DND-41 (cell line): ENCODE measurements at regions not wholly inside any gene's neighbourhood (a gene's known extent, or its start where the extent isn't known, plus 50 kb on each side); places are given as distances from the start of the nearest gene placed in this dataset.

Source experiments
- ATAC-seq: fragments of 200-7000 bp; cut with Tn5 transposase; 3 replicates; pipeline ENCODE4 v1.9.1; 2021; ENCODE audit warnings: low read depth; ENCODE audit not compliant: insufficient read depth
- DNase-seq: peaks from one replicate; pipeline ENCODE4 v3.0.0-alpha.2; 2020
- H2AFZ ChIP-seq: 2 replicates; pipeline ENCODE4 v1.6.0; 2012; ENCODE audit warnings: low read depth, low read length
- H3K27ac ChIP-seq: 2 replicates; pipeline ENCODE4 v1.5.1; 2012; ENCODE audit warnings: low read length, inconsistent platforms
- H3K27me3 ChIP-seq: fragments of 200-600 bp; sonication (generic); 2 replicates; pipeline ENCODE4 v1.6.0; 2012; ENCODE audit warnings: low read length, mild to moderate bottlenecking, inconsistent platforms; ENCODE audit not compliant: insufficient read depth, poor library complexity
- H3K36me3 ChIP-seq: 2 replicates; pipeline ENCODE4 v1.5.1; 2012; ENCODE audit warnings: low read length, inconsistent platforms; ENCODE audit not compliant: insufficient read depth
- H3K4me1 ChIP-seq: 2 replicates; pipeline ENCODE4 v1.5.1; 2012; ENCODE audit warnings: mild to moderate bottlenecking, low read length; ENCODE audit not compliant: insufficient read depth
- H3K4me2 ChIP-seq: 2 replicates; pipeline ENCODE4 v1.6.0; 2012; ENCODE audit warnings: mild to moderate bottlenecking, moderate library complexity, low read length, inconsistent platforms; ENCODE audit not compliant: insufficient read depth
- H3K4me3 ChIP-seq, 2 experiments: fragments of 200-600 bp in 1 of 2; shearing (Covaris generic) in 1 of 2; 2 replicates each; pipeline ENCODE4 v1.5.1; 2012 to 2016; ENCODE audit warnings: inconsistent platforms in 2 of 2, low read length in 2 of 2, mild to moderate bottlenecking in 2 of 2, low read depth in 1 of 2, moderate library complexity in 1 of 2
- H3K79me2 ChIP-seq: 2 replicates; pipeline ENCODE4 v1.6.0; 2012; ENCODE audit warnings: low read length, inconsistent platforms; ENCODE audit not compliant: insufficient read depth
- H3K9ac ChIP-seq: 2 replicates; pipeline ENCODE4 v1.6.0; 2012; ENCODE audit warnings: low read depth, mild to moderate bottlenecking, inconsistent platforms, low read length, moderate library complexity
- H3K9me3 ChIP-seq: 2 replicates; pipeline ENCODE4 v1.5.1; 2012; ENCODE audit warnings: low read length, moderate library complexity, mild to moderate bottlenecking, inconsistent platforms; ENCODE audit not compliant: insufficient read depth, severe bottlenecking
- H4K20me1 ChIP-seq: 2 replicates; pipeline ENCODE4 v1.6.0; 2012; ENCODE audit warnings: low read length; ENCODE audit not compliant: insufficient read depth
- CTCF ChIP-seq: IDR thresholded peaks from 2 replicates; pipeline ENCODE4 v1.5.1; 2012; ENCODE audit warnings: borderline replicate concordance, low read length, moderate library complexity, mild to moderate bottlenecking; ENCODE audit not compliant: poor library complexity, severe bottlenecking; ENCODE audit errors: extremely low read depth
- EZH2 ChIP-seq: IDR thresholded peaks from 3 replicates; pipeline ENCODE4 v1.6.1; 2012; ENCODE audit warnings: borderline replicate concordance, low read depth, mild to moderate bottlenecking, moderate library complexity, low read length, inconsistent platforms; ENCODE audit not compliant: severe bottlenecking

- no peak overlapping the region for H3K9ac ChIP-seq
- ATAC-seq (no peak), DNase-seq (no peak)
- H3K4me2 ChIP-seq = no peak overlapping the region
- no peaks in the 10 kb centered on the region for H3K36me3 ChIP-seq
- no peaks in the 10 kb centered on the region for H3K4me1 ChIP-seq
- TF ChIP-seq EZH2 (no peak), CTCF (no peak)
- H3K4me3 ChIP-seq = no peak overlapping the region
- H3K27me3 ChIP-seq = no peaks in the 10 kb centered on the region
- H3K79me2 ChIP-seq = no peaks in the 10 kb centered on the region
- no peak overlapping the region for H3K27ac ChIP-seq
- no peak overlapping the region for H2AFZ ChIP-seq
- H3K9me3 ChIP-seq = peaks cover 15% of the 10 kb centered on the region
- no peaks in the 10 kb centered on the region for H4K20me1 ChIP-seq
Observed at GRCh38 chr13:68110178-68110768, 880.1 kb upstream of the PCDH9 start.

GRCh38 chr13:68107667-68108066 lies 877.5 kb upstream of the PCDH9 start:
- H3K4me3 ChIP-seq = no peak overlapping the region

GRCh38 chr13:68099631-68100030 lies 869.5 kb upstream of the PCDH9 start:
- no peak overlapping the region for H3K4me3 ChIP-seq
- DNase-seq (no peak), ATAC-seq (no peak)
- no peak overlapping the region for H2AFZ ChIP-seq
- no peak overlapping the region for H3K27ac ChIP-seq
- no peak overlapping the region for H3K9ac ChIP-seq
- H4K20me1 ChIP-seq = no peaks in the 10 kb centered on the region
- TF ChIP-seq EZH2 (no peak), CTCF (no peak)
- H3K9me3 ChIP-seq = no peaks in the 10 kb centered on the region
- H3K4me1 ChIP-seq = no peaks in the 10 kb centered on the region
- no peaks in the 10 kb centered on the region for H3K79me2 ChIP-seq
- H3K36me3 ChIP-seq = no peaks in the 10 kb centered on the region
- H3K27me3 ChIP-seq = no peaks in the 10 kb centered on the region
- H3K4me2 ChIP-seq = no peak overlapping the region

More at GRCh38 chr13:68107667-68108066, 877.5 kb upstream of the PCDH9 start:
- DNase-seq (no peak), ATAC-seq (no peak)
- no peak overlapping the region for H3K27ac ChIP-seq
- no peaks in the 10 kb centered on the region for H3K36me3 ChIP-seq
- H3K4me2 ChIP-seq = no peak overlapping the region
- peaks cover 15% of the 10 kb centered on the region for H3K9me3 ChIP-seq
- no peaks in the 10 kb centered on the region for H3K4me1 ChIP-seq
- no peak for TF ChIP-seq CTCF
- TF ChIP-seq EZH2 = no peak
- no peaks in the 10 kb centered on the region for H3K79me2 ChIP-seq
- no peak overlapping the region for H3K9ac ChIP-seq
- no peak overlapping the region for H2AFZ ChIP-seq
- H3K27me3 ChIP-seq = no peaks in the 10 kb centered on the region
- no peaks in the 10 kb centered on the region for H4K20me1 ChIP-seq
